GM23338 (cell line): ENCODE measurements at regions not wholly inside any gene's neighbourhood (a gene's known extent, or its start where the extent isn't known, plus 50 kb on each side); places are given as distances from the start of the nearest gene placed in this dataset.

Source experiments
- ATAC-seq: fragments of 200-7000 bp; cut with Tn5 transposase; 3 replicates; pipeline ENCODE4 v1.9.1; 2020
- DNase-seq: peaks from one replicate; pipeline ENCODE4 v3.0.0-alpha.2; 2015; ENCODE audit warnings: low spot score
- H2AFZ ChIP-seq: fragments of 200-600 bp; sonication (generic); 2 replicates; pipeline ENCODE4 v1.8.0; 2016; ENCODE audit warnings: antibody characterized with exemption, mild to moderate bottlenecking, moderate library complexity
- H3F3A ChIP-seq: fragments of 200-600 bp; sonication (generic); replicated peaks from 2 replicates; pipeline ENCODE4 v1.8.0; 2017; ENCODE audit warnings: antibody characterized with exemption, mixed run types, low read depth
- H3K27ac ChIP-seq: fragments of 200-600 bp; sonication (generic); 2 replicates; pipeline ENCODE4 v1.6.1; 2016; ENCODE audit warnings: low read depth
- H3K27me3 ChIP-seq: fragments of 200-600 bp; sonication (generic); 2 replicates; pipeline ENCODE4 v1.8.0; 2016; ENCODE audit warnings: mild to moderate bottlenecking, mixed run types, moderate library complexity; ENCODE audit not compliant: insufficient read depth
- H3K36me3 ChIP-seq: fragments of 200-600 bp; sonication (generic); 2 replicates; pipeline ENCODE4 v1.8.0; 2016; ENCODE audit warnings: mild to moderate bottlenecking; ENCODE audit not compliant: insufficient read depth
- H3K4me1 ChIP-seq: fragments of 200-600 bp; sonication (generic); 2 replicates; pipeline ENCODE4 v1.8.0; 2016; ENCODE audit warnings: mild to moderate bottlenecking, moderate library complexity; ENCODE audit not compliant: insufficient read depth
- H3K4me2 ChIP-seq: fragments of 200-600 bp; sonication (generic); 2 replicates; pipeline ENCODE4 v1.7.1; 2017; ENCODE audit warnings: mixed run types
- H3K4me3 ChIP-seq: fragments of 200-600 bp; sonication (generic); 2 replicates; pipeline ENCODE4 v1.6.1; 2016; ENCODE audit warnings: mixed run types
- H3K79me2 ChIP-seq: fragments of 200-600 bp; sonication (generic); replicated peaks from 2 replicates; pipeline ENCODE4 v1.8.0; 2017; ENCODE audit warnings: mild to moderate bottlenecking; ENCODE audit not compliant: insufficient read depth
- H3K9me2 ChIP-seq: fragments of 200-600 bp; sonication (generic); 2 replicates; pipeline ENCODE4 v1.8.0; 2017; ENCODE audit not compliant: insufficient read depth
- H4K20me1 ChIP-seq: fragments of 200-600 bp; sonication (generic); replicated peaks from 2 replicates; pipeline ENCODE4 v1.8.0; 2017; ENCODE audit warnings: mild to moderate bottlenecking; ENCODE audit not compliant: insufficient read depth
- H3K27ac Mint-ChIP-seq: 2 replicates; pipeline ENCODE4 v1.8.0; 2020; ENCODE audit warnings: inconsistent platforms, mild to moderate bottlenecking, moderate library complexity, mixed read lengths
- H3K27me3 Mint-ChIP-seq: 3 replicates; pipeline ENCODE4 v1.8.0; 2022; ENCODE audit warnings: low read depth, mild to moderate bottlenecking, moderate library complexity, mixed read lengths, inconsistent platforms; ENCODE audit not compliant: insufficient read depth, poor library complexity
- H3K36me3 Mint-ChIP-seq: 3 replicates; pipeline ENCODE4 v1.8.0; 2021; ENCODE audit warnings: low read depth, mild to moderate bottlenecking, inconsistent platforms, moderate library complexity, mixed read lengths
- H3K4me1 Mint-ChIP-seq: 3 replicates; pipeline ENCODE4 v1.8.0; 2020; ENCODE audit warnings: mild to moderate bottlenecking, inconsistent platforms, mixed read lengths
- H3K4me3 Mint-ChIP-seq: 3 replicates; pipeline ENCODE4 v1.8.0; 2021; ENCODE audit warnings: moderate library complexity, mild to moderate bottlenecking, inconsistent platforms, mixed read lengths
- H3K9me3 Mint-ChIP-seq: 3 replicates; pipeline ENCODE4 v1.8.0; 2020; ENCODE audit warnings: moderate library complexity, mild to moderate bottlenecking, inconsistent platforms, mixed read lengths
- CREB1 ChIP-seq: fragments of 250-450 bp; sonication (Bioruptor Pico); IDR thresholded peaks from 2 replicates; pipeline ENCODE4 v1.5.0; 2020; ENCODE audit warnings: low read depth, mild to moderate bottlenecking, moderate library complexity
- EZH2 ChIP-seq: fragments of 200-600 bp; sonication (generic); IDR thresholded peaks from one replicate; pipeline ENCODE4 v1.8.0; 2017; ENCODE audit warnings: antibody characterized with exemption, mild to moderate bottlenecking, low read depth; ENCODE audit not compliant: unreplicated experiment
- EZH2phosphoT487 ChIP-seq: fragments of 200-600 bp; sonication (generic); IDR thresholded peaks from one replicate; pipeline ENCODE4 v1.8.1; 2018; ENCODE audit warnings: antibody characterized with exemption; ENCODE audit not compliant: unreplicated experiment
- JUNB ChIP-seq: IDR thresholded peaks from one replicate; pipeline ENCODE4 v1.6.1; 2016; ENCODE audit warnings: antibody characterized with exemption; ENCODE audit not compliant: unreplicated experiment
- NANOG ChIP-seq: IDR thresholded peaks from 2 replicates; pipeline ENCODE4 v1.6.1; 2016; ENCODE audit warnings: antibody characterized with exemption, borderline replicate concordance
- POLR2AphosphoS5 ChIP-seq: IDR thresholded peaks from 2 replicates; pipeline ENCODE4 v1.6.1; 2016; ENCODE audit warnings: antibody characterized with exemption, low read depth
- REST ChIP-seq: IDR thresholded peaks from one replicate; pipeline ENCODE4 v1.6.1; 2018; ENCODE audit warnings: antibody characterized with exemption; ENCODE audit not compliant: unreplicated experiment
- STAT1 ChIP-seq: IDR thresholded peaks from one replicate; pipeline ENCODE4 v1.6.1; 2016; ENCODE audit warnings: antibody characterized with exemption; ENCODE audit not compliant: unreplicated experiment
- ZNF114 ChIP-seq: fragments of 250-450 bp; sonication (Bioruptor Pico); IDR thresholded peaks from 2 replicates; pipeline ENCODE4 v1.5.0; 2020; ENCODE audit warnings: mild to moderate bottlenecking, moderate library complexity
- ZNF331 ChIP-seq: fragments of 250-450 bp; sonication (Bioruptor Pico); IDR thresholded peaks from 2 replicates; pipeline ENCODE4 v1.5.0; 2020; ENCODE audit warnings: low read depth, mild to moderate bottlenecking, moderate library complexity
- TF ChIP-seq, protein P1 (sequence below): IDR thresholded peaks from 2 replicates; pipeline ENCODE4 v1.6.1; 2016; ENCODE audit warnings: antibody characterized with exemption
- TF ChIP-seq, protein P2 (sequence below): fragments of 250-450 bp; sonication (Bioruptor Pico); IDR thresholded peaks from 2 replicates; pipeline ENCODE4 v1.5.0; 2020; ENCODE audit warnings: mild to moderate bottlenecking, moderate library complexity
- TF ChIP-seq, protein P3 (sequence below), 2 experiments: fragments of 200-600 bp in 1 of 2; sonication (generic) in 1 of 2; conservative IDR thresholded peaks; 2 replicates each; pipeline versions ENCODE4 v1.5.1 to v1.6.1; 2016 to 2017; ENCODE audit warnings: antibody characterized with exemption in 2 of 2, low read depth in 2 of 2, mild to moderate bottlenecking in 2 of 2, moderate library complexity in 1 of 2

DNA sequence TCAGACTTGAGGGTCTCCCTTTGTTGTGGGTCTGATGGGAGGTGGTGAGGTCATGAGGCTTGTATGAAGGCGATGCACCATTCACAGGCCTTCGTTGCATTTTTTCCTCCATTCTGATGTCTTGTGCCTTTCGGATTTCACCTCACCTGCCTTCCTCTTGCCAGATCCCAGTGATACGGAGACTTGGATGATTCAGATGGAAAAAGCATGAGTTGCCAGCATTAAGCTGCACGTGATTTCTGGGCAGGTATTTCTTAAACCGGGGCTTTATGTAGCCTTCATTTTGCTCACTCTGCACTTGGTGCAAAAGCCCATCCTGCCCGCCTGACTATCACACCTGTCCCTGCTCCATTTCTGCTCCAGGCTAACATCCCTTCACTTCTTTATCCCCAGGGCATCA lies 216.7 kb downstream of the SNX19 start:
- Mint-ChIP-seq H3K4me3 (no peak overlapping the region), H3K4me1 (no peaks in the 10 kb centered on the region), H3K36me3 (no peaks in the 10 kb centered on the region), H3K27ac (no peak overlapping the region), H3K9me3 (no peaks in the 10 kb centered on the region), H3K27me3 (peaks cover 2% of the 10 kb centered on the region)
- Histone ChIP-seq H3K9me2 (peaks cover 3% of the 10 kb centered on the region; the same call in 1 of the 2 replicates), H3K4me1 (no peaks in the 10 kb centered on the region), H3K27me3 (no peaks in the 10 kb centered on the region), H3K4me3 (no peak overlapping the region), H3K79me2 (no peaks in the 10 kb centered on the region), H2AFZ (no peak overlapping the region), H4K20me1 (no peaks in the 10 kb centered on the region), H3K4me2 (no peak overlapping the region), H3K27ac (no peak overlapping the region), H3K36me3 (no peaks in the 10 kb centered on the region), H3F3A (no peaks in the 10 kb centered on the region)
- no peak for ATAC-seq
- no peak for DNase-seq
- TF ChIP-seq STAT1 (no peak), REST (no peak), ZNF331 (CRISPR knock-in tag) (no peak), ZNF114 (CRISPR knock-in tag) (no peak), JUNB (no peak), CREB1 (no peak), NANOG (no peak), EZH2 (no peak), POLR2AphosphoS5 (no peak), EZH2phosphoT487 (no peak)
- TF ChIP-seq, protein P1, sequence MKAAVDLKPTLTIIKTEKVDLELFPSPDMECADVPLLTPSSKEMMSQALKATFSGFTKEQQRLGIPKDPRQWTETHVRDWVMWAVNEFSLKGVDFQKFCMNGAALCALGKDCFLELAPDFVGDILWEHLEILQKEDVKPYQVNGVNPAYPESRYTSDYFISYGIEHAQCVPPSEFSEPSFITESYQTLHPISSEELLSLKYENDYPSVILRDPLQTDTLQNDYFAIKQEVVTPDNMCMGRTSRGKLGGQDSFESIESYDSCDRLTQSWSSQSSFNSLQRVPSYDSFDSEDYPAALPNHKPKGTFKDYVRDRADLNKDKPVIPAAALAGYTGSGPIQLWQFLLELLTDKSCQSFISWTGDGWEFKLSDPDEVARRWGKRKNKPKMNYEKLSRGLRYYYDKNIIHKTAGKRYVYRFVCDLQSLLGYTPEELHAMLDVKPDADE = no peak
- TF ChIP-seq, protein P2, sequence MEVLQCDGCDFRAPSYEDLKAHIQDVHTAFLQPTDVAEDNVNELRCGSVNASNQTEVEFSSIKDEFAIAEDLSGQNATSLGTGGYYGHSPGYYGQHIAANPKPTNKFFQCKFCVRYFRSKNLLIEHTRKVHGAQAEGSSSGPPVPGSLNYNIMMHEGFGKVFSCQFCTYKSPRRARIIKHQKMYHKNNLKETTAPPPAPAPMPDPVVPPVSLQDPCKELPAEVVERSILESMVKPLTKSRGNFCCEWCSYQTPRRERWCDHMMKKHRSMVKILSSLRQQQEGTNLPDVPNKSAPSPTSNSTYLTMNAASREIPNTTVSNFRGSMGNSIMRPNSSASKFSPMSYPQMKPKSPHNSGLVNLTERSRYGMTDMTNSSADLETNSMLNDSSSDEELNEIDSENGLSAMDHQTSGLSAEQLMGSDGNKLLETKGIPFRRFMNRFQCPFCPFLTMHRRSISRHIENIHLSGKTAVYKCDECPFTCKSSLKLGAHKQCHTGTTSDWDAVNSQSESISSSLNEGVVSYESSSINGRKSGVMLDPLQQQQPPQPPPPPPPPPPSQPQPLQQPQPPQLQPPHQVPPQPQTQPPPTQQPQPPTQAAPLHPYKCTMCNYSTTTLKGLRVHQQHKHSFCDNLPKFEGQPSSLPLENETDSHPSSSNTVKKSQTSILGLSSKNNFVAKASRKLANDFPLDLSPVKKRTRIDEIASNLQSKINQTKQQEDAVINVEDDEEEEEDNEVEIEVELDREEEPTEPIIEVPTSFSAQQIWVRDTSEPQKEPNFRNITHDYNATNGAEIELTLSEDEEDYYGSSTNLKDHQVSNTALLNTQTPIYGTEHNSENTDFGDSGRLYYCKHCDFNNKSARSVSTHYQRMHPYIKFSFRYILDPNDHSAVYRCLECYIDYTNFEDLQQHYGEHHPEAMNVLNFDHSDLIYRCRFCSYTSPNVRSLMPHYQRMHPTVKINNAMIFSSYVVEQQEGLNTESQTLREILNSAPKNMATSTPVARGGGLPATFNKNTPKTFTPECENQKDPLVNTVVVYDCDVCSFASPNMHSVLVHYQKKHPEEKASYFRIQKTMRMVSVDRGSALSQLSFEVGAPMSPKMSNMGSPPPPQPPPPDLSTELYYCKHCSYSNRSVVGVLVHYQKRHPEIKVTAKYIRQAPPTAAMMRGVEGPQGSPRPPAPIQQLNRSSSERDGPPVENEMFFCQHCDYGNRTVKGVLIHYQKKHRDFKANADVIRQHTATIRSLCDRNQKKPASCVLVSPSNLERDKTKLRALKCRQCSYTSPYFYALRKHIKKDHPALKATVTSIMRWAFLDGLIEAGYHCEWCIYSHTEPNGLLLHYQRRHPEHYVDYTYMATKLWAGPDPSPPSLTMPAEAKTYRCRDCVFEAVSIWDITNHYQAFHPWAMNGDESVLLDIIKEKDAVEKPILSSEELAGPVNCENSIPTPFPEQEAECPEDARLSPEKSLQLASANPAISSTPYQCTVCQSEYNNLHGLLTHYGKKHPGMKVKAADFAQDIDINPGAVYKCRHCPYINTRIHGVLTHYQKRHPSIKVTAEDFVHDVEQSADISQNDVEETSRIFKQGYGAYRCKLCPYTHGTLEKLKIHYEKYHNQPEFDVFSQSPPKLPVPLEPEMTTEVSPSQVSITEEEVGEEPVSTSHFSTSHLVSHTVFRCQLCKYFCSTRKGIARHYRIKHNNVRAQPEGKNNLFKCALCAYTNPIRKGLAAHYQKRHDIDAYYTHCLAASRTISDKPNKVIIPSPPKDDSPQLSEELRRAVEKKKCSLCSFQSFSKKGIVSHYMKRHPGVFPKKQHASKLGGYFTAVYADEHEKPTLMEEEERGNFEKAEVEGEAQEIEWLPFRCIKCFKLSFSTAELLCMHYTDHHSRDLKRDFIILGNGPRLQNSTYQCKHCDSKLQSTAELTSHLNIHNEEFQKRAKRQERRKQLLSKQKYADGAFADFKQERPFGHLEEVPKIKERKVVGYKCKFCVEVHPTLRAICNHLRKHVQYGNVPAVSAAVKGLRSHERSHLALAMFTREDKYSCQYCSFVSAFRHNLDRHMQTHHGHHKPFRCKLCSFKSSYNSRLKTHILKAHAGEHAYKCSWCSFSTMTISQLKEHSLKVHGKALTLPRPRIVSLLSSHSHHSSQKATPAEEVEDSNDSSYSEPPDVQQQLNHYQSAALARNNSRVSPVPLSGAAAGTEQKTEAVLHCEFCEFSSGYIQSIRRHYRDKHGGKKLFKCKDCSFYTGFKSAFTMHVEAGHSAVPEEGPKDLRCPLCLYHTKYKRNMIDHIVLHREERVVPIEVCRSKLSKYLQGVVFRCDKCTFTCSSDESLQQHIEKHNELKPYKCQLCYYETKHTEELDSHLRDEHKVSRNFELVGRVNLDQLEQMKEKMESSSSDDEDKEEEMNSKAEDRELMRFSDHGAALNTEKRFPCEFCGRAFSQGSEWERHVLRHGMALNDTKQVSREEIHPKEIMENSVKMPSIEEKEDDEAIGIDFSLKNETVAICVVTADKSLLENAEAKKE (CRISPR knock-in tag) = no peak
- TF ChIP-seq, protein P3, sequence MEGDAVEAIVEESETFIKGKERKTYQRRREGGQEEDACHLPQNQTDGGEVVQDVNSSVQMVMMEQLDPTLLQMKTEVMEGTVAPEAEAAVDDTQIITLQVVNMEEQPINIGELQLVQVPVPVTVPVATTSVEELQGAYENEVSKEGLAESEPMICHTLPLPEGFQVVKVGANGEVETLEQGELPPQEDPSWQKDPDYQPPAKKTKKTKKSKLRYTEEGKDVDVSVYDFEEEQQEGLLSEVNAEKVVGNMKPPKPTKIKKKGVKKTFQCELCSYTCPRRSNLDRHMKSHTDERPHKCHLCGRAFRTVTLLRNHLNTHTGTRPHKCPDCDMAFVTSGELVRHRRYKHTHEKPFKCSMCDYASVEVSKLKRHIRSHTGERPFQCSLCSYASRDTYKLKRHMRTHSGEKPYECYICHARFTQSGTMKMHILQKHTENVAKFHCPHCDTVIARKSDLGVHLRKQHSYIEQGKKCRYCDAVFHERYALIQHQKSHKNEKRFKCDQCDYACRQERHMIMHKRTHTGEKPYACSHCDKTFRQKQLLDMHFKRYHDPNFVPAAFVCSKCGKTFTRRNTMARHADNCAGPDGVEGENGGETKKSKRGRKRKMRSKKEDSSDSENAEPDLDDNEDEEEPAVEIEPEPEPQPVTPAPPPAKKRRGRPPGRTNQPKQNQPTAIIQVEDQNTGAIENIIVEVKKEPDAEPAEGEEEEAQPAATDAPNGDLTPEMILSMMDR (conservative IDR thresholded peaks at IDR 0.05; ENCODE audit: low read depth in 2 of 2) = no peak
